Peyer's patch (tissue), 4 donors: ENCODE measurements at regions not wholly inside any gene's neighbourhood (a gene's known extent, or its start where the extent isn't known, plus 50 kb on each side); places are given as distances from the start of the nearest gene placed in this dataset.

Experiments used
- DNase-seq, 3 donors: peaks; one replicate each; pipeline ENCODE4 v3.0.0-alpha.2; 2017 to 2019
- H3K27ac ChIP-seq, 4 donors: fragments of 200-600 bp; sonication (generic); one replicate each; pipeline ENCODE4 v1.5.1; 2016 to 2019
- H3K27me3 ChIP-seq, 2 donors: fragments of 200-600 bp; sonication (generic); one replicate each; pipeline ENCODE4 v1.5.1; 2019
- H3K36me3 ChIP-seq, 3 donors: fragments of 200-600 bp; sonication (generic); one replicate each; pipeline ENCODE4 v1.5.1; 2016 to 2019
- H3K4me1 ChIP-seq, 4 donors: fragments of 200-600 bp; sonication (generic); one replicate each; pipeline ENCODE4 v1.5.1; 2016 to 2019
- H3K4me3 ChIP-seq, 4 donors: fragments of 200-600 bp; sonication (generic); 1 replicate in 3 of 4; 2 replicates in 1 of 4; pipeline ENCODE4 v1.5.1; 2016 to 2019; ENCODE audit warnings: mild to moderate bottlenecking in 1 of 4
- H3K9me3 ChIP-seq, 4 donors: fragments of 200-600 bp; sonication (generic); one replicate each; pipeline ENCODE4 v1.5.1; 2016 to 2019; ENCODE audit warnings: mild to moderate bottlenecking in 1 of 4
- POLR2A ChIP-seq, 2 donors: fragments of 450-650 bp; IDR thresholded peaks; one replicate each; pipeline ENCODE4 v1.5.1; 2017; ENCODE audit warnings: antibody characterized with exemption in 2 of 2, mild to moderate bottlenecking in 2 of 2, moderate library complexity in 2 of 2
- TF ChIP-seq, protein P1 (sequence below), 6 experiments: fragments of 450-650 bp in 4 of 6; fragments of 200-600 bp in 2 of 6; sonication (generic) in 1 of 6; IDR thresholded peaks; one replicate each; pipeline ENCODE4 v1.5.1; 2017 to 2019; ENCODE audit warnings: antibody characterized with exemption in 6 of 6, mild to moderate bottlenecking in 3 of 6, moderate library complexity in 1 of 6

DNA sequence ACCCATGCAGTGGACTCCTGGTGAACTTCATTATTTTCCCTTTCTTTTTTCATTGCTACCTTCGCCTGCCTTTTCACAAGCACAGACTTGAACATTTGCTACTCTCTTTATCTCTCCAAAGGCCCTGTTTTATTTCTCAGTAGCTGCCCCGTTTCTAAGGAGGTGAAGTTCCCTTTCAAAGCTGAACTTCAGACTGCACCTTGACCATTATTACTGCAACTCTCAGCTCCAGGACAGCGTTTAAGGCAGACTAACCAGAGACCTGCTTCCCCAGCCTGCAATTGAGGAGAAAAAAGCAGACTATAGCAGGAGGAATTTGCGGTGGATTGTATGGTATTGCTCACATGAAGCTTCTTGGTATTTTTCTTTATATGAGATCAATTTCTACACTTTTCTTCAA is 460.7 kb downstream of the CBLN4 start:
- no peaks in the 10 kb centered on the region for H3K36me3 ChIP-seq
- no peaks in the 10 kb centered on the region for H3K27me3 ChIP-seq
- DNase-seq: no peak
- no peaks in the 10 kb centered on the region for H3K9me3 ChIP-seq
- no peak for TF ChIP-seq POLR2A (IDR thresholded peaks at IDR 0.05)
- TF ChIP-seq, protein P1, sequence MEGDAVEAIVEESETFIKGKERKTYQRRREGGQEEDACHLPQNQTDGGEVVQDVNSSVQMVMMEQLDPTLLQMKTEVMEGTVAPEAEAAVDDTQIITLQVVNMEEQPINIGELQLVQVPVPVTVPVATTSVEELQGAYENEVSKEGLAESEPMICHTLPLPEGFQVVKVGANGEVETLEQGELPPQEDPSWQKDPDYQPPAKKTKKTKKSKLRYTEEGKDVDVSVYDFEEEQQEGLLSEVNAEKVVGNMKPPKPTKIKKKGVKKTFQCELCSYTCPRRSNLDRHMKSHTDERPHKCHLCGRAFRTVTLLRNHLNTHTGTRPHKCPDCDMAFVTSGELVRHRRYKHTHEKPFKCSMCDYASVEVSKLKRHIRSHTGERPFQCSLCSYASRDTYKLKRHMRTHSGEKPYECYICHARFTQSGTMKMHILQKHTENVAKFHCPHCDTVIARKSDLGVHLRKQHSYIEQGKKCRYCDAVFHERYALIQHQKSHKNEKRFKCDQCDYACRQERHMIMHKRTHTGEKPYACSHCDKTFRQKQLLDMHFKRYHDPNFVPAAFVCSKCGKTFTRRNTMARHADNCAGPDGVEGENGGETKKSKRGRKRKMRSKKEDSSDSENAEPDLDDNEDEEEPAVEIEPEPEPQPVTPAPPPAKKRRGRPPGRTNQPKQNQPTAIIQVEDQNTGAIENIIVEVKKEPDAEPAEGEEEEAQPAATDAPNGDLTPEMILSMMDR (IDR thresholded peaks at IDR 0.05): no peak
- H3K27ac ChIP-seq: no peak overlapping the region
- no peaks in the 10 kb centered on the region for H3K4me1 ChIP-seq
- no peak overlapping the region for H3K4me3 ChIP-seq

DNA sequence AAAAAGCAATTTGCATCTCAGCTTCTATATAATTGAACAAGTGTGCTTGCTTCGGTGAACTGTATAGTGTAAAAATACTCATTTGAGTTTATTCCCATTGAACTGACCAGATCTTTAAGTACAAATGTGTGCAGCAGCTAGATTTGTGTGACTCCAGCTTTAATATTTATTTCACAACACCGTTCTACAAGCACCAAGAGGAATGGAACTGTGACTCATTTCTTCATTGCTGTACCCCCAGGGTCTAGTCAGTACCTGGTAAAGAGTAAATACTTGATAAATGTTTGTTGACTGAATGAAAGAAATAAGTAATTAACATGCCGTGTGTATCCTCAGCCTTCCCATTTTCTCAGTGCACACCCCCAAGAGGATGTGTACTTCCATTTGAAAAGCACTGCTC is 464.8 kb downstream of the CBLN4 start:
- H3K4me3 ChIP-seq: no peak overlapping the region
- no peaks in the 10 kb centered on the region for H3K27me3 ChIP-seq
- no peaks in the 10 kb centered on the region for H3K4me1 ChIP-seq
- DNase-seq: no peak
- no peak overlapping the region for H3K27ac ChIP-seq
- TF ChIP-seq POLR2A (IDR thresholded peaks at IDR 0.05): no peak
- TF ChIP-seq, protein P1 (IDR thresholded peaks at IDR 0.05): no peak
- H3K9me3 ChIP-seq: no peaks in the 10 kb centered on the region
- no peaks in the 10 kb centered on the region for H3K36me3 ChIP-seq

DNA sequence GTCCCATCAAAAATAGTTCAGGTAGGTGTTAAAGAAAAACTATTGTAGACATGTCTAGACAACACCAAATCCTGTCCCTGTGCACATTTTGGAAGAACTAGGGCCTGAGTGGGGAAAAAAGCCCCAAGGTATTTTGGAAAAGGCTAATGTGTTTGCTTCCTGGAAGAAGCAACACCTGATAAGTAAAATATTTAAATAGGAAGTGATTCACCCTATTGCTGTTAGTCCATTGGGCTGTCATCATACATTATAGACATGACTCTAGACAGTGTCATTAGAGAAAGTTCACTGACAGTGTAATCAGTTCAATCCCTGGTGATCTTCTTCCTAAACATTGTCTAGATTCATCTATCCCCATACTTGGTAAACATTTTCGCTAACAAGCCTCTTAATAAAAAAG is 465.3 kb downstream of the CBLN4 start:
- no peak overlapping the region for H3K27ac ChIP-seq
- no peak overlapping the region for H3K4me3 ChIP-seq
- TF ChIP-seq POLR2A (IDR thresholded peaks at IDR 0.05): no peak
- TF ChIP-seq, protein P1 (IDR thresholded peaks at IDR 0.05): no peak
- H3K27me3 ChIP-seq: no peaks in the 10 kb centered on the region
- no peaks in the 10 kb centered on the region for H3K4me1 ChIP-seq
- no peaks in the 10 kb centered on the region for H3K36me3 ChIP-seq
- DNase-seq: no peak
- no peaks in the 10 kb centered on the region for H3K9me3 ChIP-seq

GRCh38 chr20:55538261-55538908 is 466.9 kb downstream of the CBLN4 start:
- Histone ChIP-seq H3K4me3 (no peak overlapping the region), H3K27ac (no peak overlapping the region), H3K36me3 (no peaks in the 10 kb centered on the region), H3K27me3 (no peaks in the 10 kb centered on the region), H3K4me1 (no peaks in the 10 kb centered on the region), H3K9me3 (no peaks in the 10 kb centered on the region)
- TF ChIP-seq, protein P1 (IDR thresholded peaks at IDR 0.05): no peak
- TF ChIP-seq POLR2A (IDR thresholded peaks at IDR 0.05): no peak
- DNase-seq: no peak

DNA sequence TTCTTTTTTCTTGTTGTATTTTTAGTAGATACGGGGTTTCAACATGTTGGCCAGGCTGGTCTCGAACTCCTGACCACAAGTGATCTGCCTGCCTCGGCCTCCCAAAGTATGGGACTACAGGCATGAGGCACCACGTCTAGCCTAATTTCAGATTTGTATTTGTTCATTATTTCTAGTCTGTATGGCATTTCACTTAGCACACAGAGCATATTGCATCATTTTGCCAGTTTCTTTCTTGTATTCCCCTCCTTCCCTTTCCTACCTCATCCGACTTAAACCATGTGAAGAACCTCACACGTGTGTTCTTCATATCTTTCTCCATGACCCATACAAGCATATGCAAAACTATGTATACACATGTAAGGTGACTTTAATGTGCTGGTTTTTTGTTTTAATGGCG is 470.0 kb downstream of the CBLN4 start:
- Histone ChIP-seq H3K9me3 (no peaks in the 10 kb centered on the region), H3K27me3 (no peaks in the 10 kb centered on the region), H3K4me1 (no peaks in the 10 kb centered on the region), H3K27ac (no peak overlapping the region), H3K36me3 (no peaks in the 10 kb centered on the region), H3K4me3 (no peak overlapping the region)
- DNase-seq: no peak
- no peak for TF ChIP-seq POLR2A (IDR thresholded peaks at IDR 0.05)
- TF ChIP-seq, protein P1 (IDR thresholded peaks at IDR 0.05): no peak

- no peaks in the 10 kb centered on the region for H3K9me3 ChIP-seq
- H3K4me3 ChIP-seq: no peak overlapping the region
- H3K27me3 ChIP-seq: no peaks in the 10 kb centered on the region
- no peaks in the 10 kb centered on the region for H3K36me3 ChIP-seq
- TF ChIP-seq POLR2A (IDR thresholded peaks at IDR 0.05): no peak
- TF ChIP-seq, protein P1 (IDR thresholded peaks at IDR 0.05): no peak
- no peak overlapping the region for H3K27ac ChIP-seq
- DNase-seq: no peak
- H3K4me1 ChIP-seq: no peaks in the 10 kb centered on the region
Measured at GRCh38 chr20:55533632-55534031, 471.7 kb downstream of the CBLN4 start.
